GM12872 (cell line): ENCODE measurements at regions not wholly inside any gene's neighbourhood (a gene's known extent, or its start where the extent isn't known, plus 50 kb on each side); places are given as distances from the start of the nearest gene placed in this dataset.

Experiments used
- CTCF ChIP-seq: IDR thresholded peaks from 3 replicates; pipeline ENCODE4 v1.5.1; 2011; ENCODE audit warnings: low read depth, mild to moderate bottlenecking, low read length, moderate library complexity; ENCODE audit not compliant: insufficient read depth

- peak; percentile 31; the same call in 2 of the 3 replicates for TF ChIP-seq CTCF
These were observed 555.9 kb upstream of the TMEM132C start for GRCh38 chr12:127711108-127711507.

GRCh38 chr12:127712561-127712960 is 554.4 kb upstream of the TMEM132C start:
- no peak for TF ChIP-seq CTCF

GRCh38 chr12:127716166-127716565 is 550.8 kb upstream of the TMEM132C start:
- no peak for TF ChIP-seq CTCF

GRCh38 chr12:127717278-127717677 is 549.7 kb upstream of the TMEM132C start:
- TF ChIP-seq CTCF, result no peak

- no peak for TF ChIP-seq CTCF
These were observed 546.6 kb upstream of the TMEM132C start for GRCh38 chr12:127720334-127720733.

GRCh38 chr12:127722611-127723010 is 544.4 kb upstream of the TMEM132C start:
- no peak for TF ChIP-seq CTCF

- no peak for TF ChIP-seq CTCF
These were observed 543.7 kb upstream of the TMEM132C start for GRCh38 chr12:127723251-127723650.
